GM21619 (cell line): ENCODE measurements at regions not wholly inside any gene's neighbourhood (a gene's known extent, or its start where the extent isn't known, plus 50 kb on each side); places are given as distances from the start of the nearest gene placed in this dataset.
"Not testable (repeated sequence)": the region's sequence is repeated elsewhere in the genome, so short reads cannot be mapped to it uniquely, and the experiment has no call there.

ENCODE experiments used
- ATAC-seq: cut with Tn5 transposase; IDR thresholded peaks from one replicate; pipeline ENCODE4 v1.9.1; 2021; ENCODE audit not compliant: unreplicated experiment

DNA sequence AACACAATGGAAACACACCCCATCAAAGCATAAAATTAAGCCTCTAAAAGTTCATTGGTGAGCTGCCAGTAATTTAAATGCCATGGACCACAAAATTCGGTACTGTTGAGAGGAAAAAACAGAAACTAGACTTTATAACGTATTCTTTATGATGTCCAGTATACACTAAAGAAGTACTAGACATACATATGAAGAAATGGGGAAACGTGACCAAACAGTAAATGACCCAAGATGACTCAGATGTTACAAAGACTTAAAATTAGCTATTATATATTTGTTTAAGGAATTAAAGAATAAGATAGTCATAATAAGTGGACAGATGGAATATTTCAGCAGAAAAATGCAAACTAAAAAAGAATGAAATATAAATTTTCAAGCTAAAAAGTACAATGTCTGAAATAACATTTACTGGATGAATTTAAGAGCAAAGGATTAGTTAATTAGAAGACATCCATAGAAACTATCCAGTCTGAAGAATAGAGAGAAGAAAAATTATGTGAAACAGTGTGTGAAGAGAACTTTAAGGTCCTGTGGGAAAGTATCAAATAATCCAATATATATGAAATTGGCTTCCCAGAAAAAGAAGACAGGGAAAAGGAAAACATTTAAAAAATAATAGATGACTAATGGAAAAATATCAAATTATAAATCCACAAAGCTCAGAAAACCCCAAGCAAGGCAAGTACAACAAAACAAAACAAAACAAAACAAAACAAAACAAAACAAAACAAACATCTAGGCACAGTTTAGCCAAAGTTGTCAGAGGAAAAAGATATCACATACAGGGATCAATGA, 69.4 kb downstream of the SAMD9 start:
- ATAC-seq: no peak

DNA sequence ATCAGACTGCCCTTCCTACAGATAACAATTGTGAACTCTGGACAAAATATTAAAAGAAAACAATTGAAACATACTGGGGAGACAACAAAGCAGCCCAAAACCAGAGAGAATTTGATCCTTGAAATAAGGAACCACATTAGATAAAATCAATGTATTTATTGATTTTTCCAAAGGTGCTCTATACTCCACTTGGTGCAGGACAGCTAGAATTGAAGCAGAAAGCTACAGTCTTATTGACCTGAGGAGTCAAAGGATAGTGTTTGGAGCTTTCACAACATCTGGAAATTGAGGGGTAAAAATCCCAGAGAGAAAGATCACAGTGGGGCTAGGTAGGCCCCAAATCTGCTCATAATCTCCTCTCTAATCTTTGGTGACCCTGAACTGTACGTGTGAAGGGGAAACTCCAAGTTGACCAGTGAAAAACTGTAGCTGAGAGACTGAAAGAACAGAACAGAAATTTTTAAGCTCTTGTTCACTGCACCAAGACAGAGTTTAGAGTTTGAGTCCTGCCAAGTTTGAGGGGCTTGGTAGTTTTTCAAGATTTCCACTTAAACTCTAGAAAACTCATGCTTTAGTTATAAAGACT, 70.2 kb downstream of the SAMD9 start:
- ATAC-seq: no peak

DNA sequence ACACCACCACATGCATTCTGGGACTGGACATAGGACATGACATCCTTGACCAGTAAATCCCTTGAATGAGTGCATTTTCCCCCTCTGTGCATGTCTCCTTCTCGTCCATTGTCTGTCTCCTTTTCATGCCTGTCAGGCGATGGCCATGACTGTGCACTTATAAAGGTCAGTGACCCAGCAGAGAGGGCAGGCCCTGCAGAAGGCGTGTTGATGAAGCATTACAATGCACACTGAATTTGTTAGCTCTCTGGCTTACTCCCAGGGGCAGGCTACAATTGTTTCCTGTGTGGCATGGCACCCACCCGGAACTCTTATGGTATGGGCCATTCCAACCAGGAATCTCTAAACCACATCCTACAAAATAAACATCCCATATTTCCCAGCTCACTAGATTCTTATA, 71.1 kb downstream of the SAMD9 start:
- ATAC-seq: no peak

DNA sequence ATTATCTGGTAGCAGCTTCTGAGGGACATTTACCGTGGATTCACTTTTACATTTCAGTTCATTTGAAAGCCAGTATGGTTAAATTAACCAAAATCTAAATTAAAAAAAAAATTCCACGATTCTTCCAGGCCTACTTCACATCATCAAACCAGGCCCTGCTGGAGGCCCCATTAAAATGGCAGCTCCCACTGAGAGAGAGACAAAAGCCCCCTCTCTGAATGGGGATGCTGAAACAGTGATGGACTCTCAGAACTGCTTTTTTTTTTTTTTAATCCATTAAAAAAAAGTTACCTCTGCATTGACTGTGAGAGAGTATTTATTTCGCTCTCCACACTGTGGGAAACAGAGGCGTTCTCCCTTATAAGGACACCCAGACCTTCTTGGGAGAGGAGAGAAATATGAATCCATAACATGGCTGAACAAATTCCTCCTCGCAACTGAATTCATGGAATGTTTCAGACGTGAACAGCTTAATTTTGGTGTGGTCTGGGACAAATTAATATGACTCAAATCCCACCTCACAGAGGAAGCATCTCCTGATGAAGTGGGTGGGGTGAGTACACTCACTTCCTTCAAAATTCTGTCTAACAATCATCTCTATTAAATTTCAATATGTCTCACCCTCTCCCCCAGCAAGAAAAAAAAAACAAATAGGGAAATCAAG, 73.5 kb downstream of the SAMD9 start:
- no peak for ATAC-seq

DNA sequence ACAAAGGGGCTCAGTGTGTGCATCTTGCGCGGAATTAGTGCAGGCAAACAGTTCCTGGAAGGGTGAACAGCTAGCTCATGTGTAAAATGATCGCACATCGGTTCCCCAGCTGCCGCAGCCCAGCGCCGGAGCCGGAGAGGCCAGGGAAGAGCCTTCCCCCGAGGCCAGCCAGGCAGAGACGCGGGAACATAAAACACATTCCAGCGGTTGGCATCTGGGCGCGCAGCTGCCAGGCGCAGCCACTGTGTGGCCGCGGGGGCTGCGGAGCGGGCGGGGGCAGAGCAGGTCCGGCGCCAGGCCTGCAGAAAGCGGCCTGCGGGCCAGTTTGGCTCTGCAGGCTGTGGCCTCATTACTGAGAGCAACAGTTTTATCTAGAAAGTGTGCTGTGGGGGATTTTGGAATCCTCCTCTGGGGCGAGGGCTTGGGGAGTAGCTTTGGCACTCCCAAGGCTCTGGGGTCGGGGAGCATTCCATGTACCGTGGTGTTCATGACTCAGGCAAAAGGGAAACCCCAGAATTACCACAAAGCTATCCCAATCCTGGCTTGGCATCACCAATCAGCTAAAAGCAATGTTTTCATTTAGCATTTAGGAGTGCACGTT, 74.3 kb downstream of the SAMD9 start:
- ATAC-seq: no peak

DNA sequence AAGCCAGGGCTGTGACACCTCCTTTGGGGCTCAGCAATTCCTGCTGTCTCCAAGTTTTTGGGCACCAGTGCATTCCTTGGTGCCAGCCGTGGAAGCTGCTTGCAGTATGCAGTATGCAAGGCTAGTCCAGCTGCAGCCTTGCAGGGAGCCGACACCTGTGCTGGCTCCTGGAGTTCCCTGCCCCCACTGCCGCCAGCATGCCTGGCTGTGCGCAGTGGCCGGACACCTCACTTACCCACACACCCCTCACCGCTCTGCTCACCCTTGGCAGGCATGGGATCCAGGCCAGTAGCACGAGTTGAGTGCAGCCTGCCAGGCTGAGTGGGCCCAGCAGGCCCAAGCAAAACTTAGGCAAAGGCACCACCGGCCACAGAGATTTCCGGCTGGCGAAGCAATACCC, 77.4 kb downstream of the SAMD9 start:
- no peak for ATAC-seq

DNA sequence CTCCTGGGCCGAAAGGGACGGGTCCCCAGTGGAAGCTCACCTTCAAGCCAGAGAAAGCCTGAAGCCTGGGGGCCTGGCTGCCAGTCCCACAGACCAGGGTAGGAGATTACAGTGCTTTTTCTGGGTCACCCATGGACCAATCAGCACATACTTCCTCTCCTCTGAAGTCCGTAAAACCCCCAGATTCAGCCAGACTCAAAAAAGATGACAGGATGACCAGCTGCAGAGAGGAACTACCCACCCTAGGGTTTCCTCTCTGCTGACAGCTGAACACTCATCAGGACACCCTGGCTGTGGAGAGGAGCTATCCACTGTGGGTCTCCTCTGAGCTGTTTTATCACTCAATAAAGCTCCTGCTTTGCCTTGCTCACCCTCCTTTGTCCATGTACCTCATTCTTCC, 78.0 kb downstream of the SAMD9 start:
- no peak for ATAC-seq

DNA sequence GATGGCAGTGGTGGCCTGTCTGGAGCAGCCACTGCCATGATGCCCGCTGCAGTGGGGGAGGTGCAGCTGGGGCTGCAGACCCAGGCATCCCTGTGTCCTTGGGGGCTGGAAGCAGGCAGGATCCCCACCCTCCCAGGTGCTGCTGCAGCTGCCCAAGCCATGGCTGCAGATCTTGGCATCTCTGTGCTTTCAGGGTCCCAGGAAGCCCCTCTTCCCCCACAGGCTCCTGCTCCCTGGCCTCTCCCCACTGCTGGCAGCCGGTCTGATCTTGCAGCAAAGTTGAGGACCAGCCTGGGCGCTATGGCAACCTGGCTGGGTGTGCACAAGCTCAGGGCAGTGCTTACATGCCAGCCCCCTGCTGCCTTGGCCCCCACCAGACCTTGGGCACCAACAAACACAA, 78.5 kb downstream of the SAMD9 start:
- ATAC-seq: no peak

DNA sequence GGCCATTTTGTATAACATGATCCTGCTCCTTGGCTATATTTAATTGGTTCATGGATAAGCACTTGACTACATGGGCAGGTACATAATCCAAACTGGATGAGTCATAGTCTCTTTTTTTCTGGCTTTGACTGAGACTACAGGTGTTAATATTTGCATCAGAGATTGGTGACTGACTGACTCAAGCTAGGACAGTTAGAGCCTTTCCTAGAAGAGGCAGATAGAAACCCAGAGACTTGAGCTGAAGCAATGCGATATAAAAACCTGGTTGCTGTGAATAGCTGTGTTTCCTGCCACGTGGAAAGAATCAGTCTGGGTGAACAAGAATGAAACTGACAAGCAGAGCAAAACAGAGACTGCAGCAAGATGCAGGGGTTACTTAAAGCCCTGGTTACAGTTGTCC, 81.0 kb downstream of the SAMD9 start:
- peak; percentile 94 for ATAC-seq

DNA sequence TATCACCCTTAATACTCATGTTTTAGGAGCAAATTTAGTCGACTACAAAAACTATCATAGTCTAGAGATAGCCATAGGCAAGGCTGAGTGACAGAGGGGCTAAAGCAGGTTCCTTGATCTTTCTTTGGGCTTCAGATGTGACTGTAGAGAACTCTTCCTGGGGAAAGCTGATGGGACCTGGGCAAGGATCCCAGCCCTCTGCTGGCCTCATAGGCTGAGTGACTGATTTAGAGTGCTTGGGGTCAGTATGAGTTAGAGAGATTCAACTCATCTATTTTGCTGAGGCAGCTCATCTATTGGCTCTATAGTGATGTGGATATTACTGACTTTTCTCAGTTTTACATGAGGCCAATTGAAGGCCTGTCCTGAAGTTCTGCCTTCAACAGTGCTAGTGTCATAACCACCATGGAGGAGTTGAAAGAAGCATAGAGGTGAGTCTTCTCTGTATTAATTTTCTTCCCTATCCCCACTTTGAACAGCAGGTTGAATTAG, 81.6 kb downstream of the SAMD9 start:
- no peak for ATAC-seq

DNA sequence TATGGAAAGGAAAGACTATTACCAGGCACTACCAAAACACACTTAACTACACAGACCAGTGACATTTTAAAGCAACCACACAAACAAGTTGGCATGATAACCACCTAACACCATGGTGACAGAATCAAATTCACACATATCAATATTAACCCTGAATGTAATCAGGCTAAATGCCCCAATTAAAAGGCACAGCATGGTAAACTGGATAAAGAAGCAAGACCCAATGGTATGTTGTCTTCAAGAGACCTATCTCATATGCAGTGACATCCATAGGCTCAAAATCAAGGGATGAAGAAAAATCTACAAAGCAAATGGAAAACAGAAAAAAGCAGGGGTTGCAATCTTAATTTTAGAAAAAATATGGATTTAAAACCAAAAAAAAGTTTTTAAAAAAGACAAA, 86.0 kb downstream of the SAMD9 start:
- ATAC-seq: no peak

DNA sequence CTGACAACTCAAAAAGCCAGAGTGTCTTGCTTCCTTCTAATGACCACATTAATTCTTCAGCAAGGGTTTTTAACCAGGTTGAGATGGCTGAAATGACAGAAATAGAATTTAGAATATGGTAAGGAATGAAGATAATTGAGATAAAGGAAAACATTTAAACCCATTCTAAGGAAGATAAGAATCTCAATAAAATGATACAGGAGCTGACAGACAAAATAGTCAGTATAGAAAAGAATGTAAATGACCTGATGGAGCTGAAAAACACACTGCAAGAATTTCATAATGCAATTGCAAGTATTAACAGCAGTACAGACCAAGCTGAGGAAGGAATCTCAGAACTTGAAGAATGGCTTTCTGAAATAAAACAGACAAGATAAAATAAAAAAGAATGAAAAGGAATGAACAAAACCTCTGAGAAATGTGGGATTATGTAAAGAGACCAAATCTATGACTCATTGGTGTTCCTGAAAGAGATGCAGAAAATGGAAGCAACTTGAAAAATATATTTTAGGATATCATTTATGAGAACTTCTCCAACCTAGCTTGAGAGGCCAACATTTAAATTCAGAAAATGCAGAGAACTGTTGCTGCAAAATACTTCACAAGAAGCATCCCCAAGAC, 87.1 kb downstream of the SAMD9 start:
- no peak for ATAC-seq

DNA sequence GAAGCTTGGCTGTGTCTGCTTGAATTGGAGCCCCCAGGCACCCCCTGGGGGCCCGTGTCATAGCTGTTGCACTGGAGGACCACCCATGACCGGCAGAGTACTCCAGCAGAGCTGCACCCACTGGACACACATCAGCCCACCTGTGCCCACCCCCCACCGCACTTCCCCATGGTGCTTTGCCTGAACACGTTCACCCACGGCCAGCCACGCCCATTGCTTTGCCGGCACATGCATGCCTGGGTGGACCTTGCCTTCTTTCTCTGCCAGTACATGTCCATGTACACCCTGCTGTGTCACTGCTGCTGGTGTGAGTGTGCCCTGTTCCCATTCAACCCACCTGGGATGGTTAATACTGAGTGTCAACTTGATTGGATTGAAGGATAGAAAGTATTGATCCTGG, 88.7 kb downstream of the SAMD9 start:
- ATAC-seq: no peak

DNA sequence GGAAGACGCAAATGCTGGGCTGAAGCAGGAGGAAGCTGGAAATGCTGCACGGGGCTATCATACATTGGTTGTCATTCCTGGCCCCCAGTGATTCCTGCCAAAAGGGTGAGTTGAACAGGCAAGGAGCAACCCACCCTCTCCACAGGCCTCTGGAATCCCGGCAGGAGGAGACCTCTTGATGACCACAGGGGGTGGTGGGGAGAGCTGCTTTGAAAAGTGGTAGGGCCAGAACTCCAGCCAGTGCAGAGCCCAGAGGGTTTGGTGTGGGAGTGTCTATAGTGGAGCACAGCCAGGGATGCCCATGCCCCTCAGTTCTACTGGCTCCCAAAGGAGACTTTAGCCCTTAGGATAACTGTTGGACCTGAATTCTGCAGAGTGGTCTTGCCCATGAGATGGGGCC, 89.2 kb downstream of the SAMD9 start:
- ATAC-seq: no peak

DNA sequence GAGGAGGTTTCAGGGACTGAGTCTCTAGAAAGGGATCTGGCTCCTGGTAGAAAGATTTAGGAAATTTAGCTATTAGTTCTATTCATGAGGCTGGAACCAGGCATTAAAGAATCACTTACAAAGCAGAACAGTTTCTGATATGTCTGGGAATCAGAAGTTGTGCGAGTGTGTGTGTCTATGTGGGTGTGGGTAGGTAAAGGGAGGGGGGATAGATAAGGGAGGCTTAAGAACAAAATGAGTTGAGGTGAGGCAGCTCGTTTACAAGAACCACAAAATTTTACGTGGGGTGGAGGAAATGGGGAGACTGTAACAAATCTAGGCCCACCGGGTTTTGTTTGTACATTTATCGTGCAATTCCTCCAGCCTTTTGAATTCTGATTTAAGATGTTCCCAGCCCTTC, 90.7 kb downstream of the SAMD9 start:
- ATAC-seq: no peak

DNA sequence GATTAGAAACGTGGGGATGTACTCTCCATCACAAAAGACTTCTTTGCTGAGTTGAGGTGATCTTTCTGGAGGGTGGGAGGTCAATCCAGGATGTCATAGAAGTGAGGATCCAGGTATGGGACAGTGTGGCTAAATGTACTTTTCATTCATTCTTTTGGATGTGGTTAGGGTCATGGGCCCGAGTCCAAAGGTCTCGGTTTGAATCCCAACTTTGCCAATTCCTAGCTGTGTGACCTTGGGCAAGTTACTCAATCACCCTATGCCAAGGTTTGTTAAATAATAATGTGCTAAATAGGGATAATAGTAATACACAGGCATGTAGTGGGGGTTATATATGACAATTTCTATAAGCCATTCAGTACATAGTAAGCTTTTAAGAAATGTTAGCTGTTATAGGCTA, 91.4 kb downstream of the SAMD9 start:
- ATAC-seq: no peak

DNA sequence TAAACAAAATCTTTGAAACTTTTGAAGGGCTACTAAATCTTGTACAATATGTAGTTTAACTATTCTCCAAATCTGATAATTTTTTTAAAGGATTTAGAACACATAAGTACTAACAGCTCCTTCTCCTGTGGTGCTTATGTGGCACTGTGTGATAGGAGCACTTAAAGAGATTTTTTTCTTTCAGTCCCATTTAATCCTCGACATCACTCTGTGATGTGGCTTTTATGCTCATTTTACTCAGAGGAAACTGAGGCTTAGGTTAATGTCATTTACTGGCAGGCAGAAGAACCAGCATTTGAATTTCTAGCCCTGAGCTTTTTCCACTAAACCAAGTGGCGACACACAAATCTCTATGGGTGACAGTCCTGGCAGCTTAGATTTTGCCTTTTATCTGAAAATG, 92.4 kb downstream of the SAMD9 start:
- no peak for ATAC-seq

DNA sequence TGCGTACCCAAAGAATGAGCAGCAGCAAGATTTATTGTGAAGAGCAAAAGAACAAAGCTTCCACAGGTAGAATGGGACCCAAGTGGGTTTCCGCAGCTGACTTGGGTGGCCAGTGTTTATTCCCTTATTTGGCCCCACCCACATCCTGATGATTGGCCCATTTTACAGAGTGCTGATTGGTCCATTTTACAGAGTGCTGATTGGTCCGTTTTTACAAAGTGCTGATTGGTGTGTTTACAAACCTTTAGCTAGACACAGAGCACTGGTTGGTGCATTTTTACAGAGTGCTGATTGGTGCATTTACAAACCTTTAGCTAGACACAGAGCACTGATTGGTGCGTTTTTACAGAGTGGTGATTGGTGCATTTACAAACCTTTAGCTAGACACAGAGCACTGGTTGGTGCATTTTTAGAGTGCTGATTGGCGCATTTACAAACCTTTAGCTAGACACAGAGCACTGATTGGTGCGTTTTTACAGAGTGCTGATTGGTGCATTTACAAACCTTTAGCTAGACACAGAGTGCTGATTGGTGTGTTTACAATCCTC, 94.8 kb downstream of the SAMD9 start:
- ATAC-seq: not testable (repeated sequence)

DNA sequence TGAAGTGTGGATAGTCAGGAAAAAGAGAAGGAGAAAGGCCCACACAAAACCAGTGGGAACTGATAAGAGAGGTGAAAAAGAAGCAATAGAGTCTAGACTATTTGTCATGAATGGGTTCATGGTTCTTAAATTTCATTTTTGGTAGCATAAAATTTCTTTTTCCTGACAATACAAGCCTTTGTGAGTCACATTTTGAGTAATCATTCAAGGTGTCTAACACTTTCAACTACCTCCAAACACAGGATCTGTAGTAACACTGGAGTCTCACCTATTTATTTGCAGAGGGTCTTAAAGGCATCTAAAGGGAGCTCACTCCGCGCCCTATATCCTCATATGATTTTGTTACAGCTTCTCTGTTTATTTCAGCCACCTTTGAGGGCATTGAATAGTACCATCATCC, 96.0 kb downstream of the SAMD9 start:
- no peak for ATAC-seq

DNA sequence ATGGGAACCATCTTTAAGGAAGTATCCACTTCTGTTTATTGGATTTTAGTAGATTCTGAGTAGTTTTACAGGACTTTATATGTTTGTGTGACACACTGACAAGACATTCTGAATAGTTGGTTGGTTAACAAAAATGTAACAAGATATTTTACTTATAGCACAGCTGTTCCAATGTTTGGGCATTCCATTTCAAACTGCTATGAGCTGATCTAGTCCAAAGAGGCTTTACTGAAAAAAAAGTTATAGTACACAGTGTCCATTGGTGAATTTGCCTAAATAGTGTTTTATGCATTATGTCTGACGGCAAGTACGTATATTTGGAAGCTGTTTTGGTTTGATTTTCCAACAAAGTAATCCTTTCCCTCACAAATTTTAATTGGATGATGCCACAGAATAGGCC, 99.1 kb downstream of the SAMD9 start:
- no peak for ATAC-seq
